OCI-LY1 (cell line): ENCODE measurements at regions not wholly inside any gene's neighbourhood (a gene's known extent, or its start where the extent isn't known, plus 50 kb on each side); places are given as distances from the start of the nearest gene placed in this dataset.

Experiments used
- CTCF ChIP-seq: fragments of 200-600 bp; sonication (generic), shearing (Covaris generic); IDR thresholded peaks from 2 replicates; pipeline ENCODE4 v1.5.1; 2017; ENCODE audit warnings: mild to moderate bottlenecking, antibody characterized with exemption, low read length, moderate library complexity, mixed read lengths
- EZH2 ChIP-seq: fragments of 200-600 bp; sonication (generic), shearing (Covaris generic); IDR thresholded peaks from 2 replicates; pipeline ENCODE4 v1.8.0; 2017; ENCODE audit warnings: borderline replicate concordance, mixed run types, mild to moderate bottlenecking, antibody characterized with exemption, low read length, moderate library complexity, mixed read lengths

GRCh38 chr2:210895132-210895531 lies 338.7 kb downstream of the CPS1 start:
- TF ChIP-seq CTCF, result peak; percentile 17; the same call in 1 of the 2 replicates
- no peak for TF ChIP-seq EZH2
